ENCODE measurements at regions not wholly inside any gene's neighbourhood (a gene's known extent, or its start where the extent isn't known, plus 50 kb on each side); places are given as distances from the start of the nearest gene placed in this dataset.
"Not testable (repeated sequence)": the region's sequence is repeated elsewhere in the genome, so short reads cannot be mapped to it uniquely, and the experiment has no call there.

DNA sequence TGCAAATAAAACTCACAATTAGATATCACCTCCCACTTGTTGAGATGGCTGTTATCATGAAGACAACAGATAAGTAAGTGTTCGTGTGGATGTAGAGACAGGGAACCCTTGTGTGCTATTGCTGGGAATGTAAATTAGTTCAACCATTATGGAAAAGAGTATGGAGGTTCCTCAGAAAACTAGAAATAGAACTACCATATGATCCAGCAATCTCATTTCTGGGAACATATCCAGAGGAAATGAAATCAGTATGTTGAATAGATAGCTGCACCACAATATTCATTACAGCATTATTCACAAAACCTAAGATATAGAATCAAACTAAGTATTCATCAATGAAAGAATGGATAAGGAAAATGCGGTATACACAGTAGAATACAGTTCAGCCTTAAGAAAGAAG, 418.7 kb upstream of the CNTN6 start:
- DNase-seq: no peak

DNA sequence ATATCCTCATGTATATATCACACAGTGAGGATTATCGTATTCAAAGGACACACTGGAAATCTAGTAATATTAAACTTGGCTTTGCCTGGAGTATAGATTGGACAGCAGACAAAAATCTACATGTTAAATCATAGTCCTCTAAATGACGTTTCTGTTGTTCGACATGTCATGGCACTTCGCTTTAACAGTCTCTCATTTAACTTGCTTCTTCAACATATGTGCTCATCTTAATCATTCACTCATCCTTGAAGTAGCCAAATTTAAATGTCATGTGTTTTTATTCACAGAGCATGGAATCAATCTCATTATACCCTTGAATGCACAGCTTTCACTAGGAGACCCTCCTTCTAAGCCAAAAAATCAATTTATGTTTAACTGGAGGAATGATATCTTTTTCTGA, 417.0 kb upstream of the CNTN6 start:
- no peak for DNase-seq

DNA sequence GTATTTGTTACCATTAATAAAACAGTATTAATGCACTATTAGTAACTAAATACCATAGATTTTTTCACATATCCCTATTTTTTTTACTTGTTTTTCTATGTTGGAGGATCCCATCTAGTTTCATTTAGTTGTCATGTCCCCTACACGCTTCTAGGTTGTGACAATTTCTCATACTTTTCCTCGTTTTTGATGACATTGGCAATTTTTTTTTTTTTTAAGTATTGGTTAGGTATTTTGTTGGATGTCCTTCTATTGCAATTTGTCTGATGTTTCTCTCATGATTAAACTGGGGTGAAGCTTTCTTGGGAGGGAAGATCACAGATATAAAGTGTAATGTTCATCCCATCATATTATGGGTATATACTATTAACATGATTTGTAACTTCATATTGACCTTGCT, 409.1 kb upstream of the CNTN6 start:
- no peak for DNase-seq

DNA sequence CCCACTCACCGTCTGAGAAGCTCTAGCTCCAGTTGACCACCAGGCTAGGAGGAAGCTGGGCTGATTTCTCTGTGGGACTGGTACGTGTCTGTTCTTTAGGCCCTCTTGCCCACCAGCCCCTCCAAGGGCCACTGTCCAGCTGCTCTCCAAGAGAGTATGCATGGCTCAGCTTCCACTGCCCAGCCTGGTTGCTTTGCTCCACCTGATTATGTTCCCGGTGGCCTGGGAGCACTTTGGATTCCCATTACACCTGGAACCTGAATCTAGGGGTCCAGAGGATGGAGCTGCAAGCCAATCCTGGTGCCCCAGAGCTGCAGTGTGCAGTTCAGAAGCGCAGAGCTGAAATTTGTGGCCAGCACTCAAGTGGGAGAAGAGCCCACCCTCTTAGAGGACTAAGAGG, 402.1 kb upstream of the CNTN6 start:
- no peak for DNase-seq

DNA sequence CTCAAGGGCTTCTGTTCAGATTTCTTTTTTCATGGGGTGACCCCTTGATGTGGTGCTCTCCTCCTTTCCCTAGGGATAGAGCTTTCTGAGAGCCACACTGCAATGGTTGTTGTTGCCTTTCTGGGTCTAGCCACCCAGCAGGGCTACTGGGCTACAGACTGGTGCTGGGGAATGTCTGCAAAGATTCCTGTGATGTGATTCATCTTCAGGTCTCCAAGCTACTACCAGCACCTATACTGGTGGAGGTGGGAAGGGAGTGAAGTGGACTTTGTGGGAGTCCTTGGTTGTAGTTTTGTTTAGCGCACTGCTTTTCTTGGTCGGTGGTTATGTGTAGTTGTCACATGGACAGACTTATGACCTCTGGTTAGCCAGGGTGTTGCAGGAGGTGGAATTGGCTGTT, 392.3 kb upstream of the CNTN6 start:
- no peak for DNase-seq

DNA sequence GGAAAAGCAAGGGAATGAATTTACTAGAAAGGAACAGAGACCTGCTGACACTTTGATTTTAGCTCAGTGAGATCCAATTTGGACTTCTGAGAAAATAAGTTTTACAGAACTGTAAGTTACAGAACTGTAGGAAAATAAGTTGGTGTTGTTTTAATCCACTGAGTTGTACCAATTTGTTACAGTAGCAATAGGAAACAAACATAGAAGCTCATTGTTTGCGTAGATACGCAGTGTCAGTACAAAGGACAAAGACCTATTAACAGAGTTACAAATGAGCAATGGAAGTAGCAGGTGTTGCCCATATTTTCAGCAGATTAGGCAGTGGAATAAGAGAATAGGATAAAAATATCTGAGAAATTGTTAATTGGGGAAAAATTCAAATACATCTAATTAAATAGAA, 385.8 kb upstream of the CNTN6 start:
- DNase-seq: no peak

DNA sequence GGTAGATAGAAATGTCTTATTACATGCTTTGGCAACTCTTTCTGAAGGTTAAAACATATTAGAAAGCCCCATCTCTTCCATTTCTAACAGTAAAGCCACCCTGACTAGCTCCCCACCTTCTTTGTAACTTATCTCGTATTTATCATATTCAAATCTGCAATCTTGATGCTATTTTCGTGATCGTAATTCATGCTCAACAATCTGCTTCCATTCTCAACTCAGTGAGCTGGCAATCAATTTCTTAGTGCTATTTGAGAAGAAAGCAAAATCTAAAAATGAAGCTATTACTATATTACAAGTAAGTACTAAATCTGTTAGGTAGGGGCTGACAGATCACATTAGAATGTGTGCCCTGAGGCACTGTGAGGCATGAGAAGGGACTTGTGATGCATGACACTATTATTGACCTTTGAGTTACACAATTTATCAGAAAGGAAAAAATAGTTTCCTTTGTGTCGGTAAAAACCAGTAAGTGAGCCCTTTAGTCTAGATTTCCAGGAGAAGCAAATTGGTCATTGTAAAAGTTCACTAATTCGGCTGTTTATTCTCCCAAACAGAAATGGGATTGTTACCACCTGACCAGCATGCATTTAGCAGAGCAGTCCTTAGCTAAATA, 379.7 kb upstream of the CNTN6 start:
- DNase-seq: no peak

DNA sequence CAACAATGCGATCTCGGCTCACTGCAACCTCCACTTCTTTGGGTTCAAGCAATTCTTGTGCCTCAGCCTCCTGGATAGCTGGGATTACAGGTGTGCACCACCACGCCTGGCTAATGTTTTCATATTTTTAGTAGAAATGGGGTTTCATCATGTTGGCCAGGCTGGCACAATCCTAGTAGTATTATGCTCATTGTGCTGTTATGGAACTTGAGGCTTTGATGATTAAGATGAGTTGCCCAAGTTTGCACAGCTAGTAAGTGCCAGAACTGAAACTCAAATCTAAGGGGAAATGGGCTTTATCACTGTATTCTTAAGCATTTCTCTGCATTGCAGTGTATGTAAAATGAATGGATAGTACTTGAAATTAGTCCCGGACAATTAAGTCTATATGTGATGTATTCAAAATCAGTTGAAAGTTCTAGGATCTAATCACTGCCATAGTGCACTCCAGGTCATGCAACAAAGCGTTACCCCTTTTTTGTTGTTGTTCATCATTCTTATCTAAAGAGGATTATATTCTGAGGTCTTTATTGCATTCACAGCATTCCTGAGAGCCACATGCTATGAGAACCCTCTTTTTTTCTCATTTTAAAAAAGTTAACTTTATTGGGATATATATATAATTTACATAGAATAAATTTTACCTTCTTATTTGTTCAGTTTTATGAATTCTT, 378.7 kb upstream of the CNTN6 start:
- DNase-seq: no peak

DNA sequence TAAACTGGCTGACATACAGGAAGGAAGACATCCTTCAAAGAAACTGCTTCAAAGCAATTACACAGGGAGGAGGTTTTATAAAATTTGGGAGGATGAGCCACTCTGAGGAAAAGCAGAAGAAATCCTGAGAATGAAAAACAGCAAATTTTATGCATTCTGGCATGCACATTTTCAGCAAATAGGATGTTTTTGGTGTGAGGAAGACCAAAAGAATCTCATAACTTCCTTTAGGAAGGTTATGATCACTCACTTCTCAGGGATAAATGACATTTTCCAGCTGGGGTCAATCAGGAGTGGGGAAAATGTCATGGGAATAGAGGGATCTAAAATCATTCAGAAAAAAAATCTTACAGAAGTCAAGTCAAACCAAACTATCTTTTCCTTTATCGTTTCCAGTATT, 371.7 kb upstream of the CNTN6 start:
- no peak for DNase-seq

DNA sequence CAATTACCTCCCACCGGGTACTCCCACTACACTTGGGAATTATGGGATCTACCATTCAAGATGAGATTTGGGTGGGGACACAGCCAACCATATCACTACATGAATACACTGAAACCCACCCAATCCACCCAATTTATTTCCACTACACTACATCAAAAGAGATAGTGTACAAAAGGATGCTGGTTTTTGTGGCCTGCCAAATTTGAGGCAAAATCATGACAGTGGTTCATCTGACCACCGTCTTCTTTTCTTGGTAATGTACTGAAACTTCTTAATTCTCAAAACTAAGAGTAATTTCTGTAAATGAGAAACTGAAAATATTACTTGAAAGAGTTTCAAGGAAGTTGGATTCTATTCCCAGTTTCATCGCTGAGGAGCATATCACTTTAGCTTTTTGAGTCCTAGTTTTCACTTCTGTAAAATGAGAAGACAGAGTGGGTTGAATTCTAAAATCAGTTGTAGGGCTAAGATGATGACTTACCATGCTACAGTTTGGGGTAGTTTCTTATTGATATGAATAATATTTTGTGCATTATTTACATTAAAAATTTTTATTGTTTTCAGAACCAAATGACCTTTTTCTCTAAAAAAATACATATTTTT, 360.4 kb upstream of the CNTN6 start:
- DNase-seq: no peak

DNA sequence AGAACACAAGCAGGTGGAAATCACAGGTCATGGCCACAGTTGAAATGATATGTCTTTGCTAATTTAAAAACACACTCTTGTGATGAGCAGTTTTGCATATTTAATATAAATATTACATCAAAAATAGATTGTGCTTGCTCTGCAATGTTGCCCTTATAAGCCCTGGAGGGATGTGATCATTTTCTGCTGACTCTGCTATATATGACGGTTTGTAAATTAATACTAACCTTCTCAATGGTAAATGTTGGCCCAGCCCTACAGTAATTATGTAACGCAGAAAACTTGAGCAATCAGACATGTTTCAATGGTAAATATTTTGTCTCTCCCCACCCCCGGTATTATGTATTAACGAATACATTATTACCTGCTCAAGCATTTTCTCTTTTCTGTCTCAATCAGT, 359.5 kb upstream of the CNTN6 start:
- no peak for DNase-seq

DNA sequence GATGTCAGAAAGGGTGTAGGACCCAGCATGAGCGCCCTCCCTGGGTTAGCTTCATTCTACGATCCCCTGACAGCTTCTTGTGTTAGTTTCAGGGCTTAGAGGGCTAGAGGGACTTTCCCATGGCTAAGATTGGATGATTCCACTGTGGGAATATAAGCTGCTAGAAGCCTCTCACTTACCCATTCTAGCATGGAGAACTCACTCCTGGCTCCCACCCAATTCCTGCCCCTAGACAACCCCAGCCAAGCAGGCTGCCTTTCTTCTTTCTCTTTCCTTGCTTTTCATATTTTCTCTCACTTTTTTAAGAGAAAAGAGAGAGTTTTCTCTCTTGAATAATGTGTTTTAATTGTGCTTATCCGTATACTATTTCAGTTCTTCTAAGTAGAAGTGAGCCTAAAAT, 335.1 kb upstream of the CNTN6 start:
- no peak for DNase-seq

DNA sequence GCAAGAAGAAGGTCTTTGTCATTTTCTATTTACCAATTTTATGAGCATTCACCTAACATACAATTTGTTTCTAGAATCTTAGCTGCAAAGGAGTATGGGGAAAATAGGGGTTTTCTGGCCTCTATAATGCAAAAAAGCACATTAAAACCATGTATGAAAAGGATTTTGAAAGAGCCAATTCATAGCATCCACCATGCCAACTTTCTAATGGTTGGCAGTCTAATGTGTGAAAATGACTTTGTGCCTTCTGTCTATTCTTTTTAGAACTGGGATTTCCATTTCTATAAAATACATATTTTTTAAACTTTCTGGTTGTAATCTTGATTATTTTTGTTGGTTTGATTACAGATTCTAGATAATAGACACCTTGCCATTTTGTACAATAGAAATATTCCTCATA, 333.7 kb upstream of the CNTN6 start:
- DNase-seq: no peak

DNA sequence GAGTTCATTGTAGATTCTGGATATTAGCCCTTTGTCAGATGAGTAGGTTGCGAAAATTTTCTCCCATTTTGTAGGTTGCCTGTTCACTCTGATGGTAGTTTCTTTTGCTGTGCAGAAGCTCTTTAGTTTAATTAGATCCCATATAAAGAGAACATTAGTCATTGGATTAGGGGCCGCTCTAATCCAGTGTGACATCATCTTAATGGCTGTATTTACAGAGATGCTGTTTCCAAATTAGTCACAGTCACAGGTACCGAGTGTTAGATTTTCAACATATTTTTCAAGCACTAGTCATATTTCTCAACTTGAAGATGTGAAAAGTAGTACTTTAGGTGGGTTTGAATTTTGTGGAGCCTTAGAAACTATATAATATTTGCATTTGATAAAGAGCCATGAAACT, 319.4 kb upstream of the CNTN6 start:
- not testable (repeated sequence) for DNase-seq

DNA sequence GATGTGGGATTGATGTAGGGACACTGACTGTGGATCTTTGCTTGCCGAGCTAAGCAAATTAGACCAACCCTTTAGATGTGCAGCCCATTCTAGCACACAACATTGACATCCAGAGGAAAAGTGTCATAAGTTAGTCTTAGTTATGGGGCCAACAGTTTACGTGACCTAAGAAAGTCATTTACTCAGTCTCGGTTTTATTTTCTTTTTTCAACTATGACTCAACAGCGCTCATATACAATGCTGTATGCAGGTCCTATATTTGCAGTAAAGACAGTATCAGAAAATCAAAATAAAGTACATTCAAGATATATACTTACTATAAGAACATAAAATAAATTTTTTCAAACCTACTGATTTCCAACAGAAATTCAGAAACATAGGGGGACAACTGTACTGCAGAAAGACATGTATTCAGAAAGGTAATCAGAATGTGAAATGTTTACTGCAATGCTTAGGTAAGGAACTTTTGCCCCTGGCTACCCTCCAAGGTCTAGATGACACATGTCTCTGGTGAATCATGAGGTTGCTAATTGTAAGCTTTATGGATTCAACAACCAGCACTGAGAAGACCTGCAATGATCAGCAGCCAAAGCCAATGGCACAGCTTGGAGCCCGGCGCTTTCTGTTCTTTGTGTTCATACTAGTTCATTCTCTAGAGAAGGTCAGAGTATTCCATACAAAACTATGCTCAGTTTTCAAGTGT, 317.5 kb upstream of the CNTN6 start:
- DNase-seq: no peak

DNA sequence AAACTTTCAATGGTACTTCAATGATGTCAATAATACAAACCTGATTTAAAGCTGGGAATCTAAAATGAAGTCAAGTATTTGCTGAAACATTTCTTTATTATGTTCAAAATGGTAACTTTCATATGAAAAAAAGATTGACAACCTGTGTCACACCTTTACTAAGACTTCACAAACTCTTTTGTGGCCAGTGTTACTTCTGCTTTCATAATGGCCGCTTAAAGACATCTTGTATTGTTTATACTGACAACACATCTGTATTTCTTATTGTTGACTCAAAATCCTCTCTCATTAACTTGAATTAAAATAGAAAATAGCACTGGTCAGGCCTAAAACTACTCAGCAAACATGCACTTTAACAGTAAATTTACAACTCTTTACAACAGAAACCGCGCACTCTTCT, 312.3 kb upstream of the CNTN6 start:
- no peak for DNase-seq

DNA sequence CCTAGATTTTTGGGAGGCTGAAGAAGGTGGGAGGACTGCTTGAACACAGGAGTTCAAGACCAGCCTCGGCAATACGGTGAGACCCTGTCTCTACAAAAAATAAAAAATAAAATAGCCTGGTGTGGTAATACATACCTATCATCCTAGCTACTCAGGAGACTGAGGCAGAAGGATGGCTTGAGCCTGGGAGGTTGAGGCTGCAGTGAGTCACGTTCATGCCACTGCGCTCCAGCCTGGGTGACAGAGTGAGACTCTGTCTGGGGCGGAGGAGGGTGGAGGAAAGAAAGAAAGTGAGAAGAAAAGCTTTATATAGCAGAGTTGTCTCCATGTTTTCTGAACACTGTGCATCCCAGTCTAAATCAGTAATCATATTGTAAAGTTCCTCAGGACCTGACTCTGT, 301.4 kb upstream of the CNTN6 start:
- DNase-seq: no peak

DNA sequence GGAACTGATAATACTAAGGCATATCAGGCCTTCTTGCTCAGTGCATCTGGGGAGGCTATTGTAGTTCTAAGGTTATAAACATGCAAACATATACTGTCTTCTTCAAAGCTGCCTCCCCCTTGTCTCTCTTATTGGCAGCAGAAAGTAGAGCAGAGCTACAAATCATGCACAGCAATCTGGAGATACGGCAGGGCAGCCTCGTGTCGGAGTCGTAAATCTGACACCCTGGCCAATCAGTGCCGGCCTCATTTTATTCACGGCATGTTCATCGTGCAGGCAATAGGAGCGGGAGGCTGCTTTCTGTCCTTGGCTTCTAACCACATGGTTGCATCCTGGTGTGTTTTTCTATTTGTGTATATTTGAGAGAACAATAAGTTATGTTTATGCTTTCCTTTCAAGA, 300.2 kb upstream of the CNTN6 start:
- DNase-seq: no peak

DNA sequence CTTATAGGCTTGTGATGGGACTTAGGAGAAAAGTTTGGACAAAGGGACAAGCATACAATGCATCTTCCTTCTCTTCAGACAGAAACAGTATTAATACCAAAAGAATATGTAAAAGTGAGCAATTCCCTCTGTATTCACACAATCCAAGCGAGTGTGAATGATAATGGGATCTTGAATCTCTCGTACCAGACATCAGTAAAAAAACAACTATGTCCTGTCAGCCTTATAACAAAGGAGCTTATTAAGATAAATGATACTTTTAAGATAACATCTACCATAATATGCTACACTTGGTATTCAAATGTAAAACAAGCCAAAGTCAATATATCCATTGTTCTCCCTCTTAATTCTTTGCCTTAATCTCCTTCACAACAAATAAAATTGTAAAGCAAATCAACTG, 288.6 kb upstream of the CNTN6 start:
- DNase-seq: no peak

DNA sequence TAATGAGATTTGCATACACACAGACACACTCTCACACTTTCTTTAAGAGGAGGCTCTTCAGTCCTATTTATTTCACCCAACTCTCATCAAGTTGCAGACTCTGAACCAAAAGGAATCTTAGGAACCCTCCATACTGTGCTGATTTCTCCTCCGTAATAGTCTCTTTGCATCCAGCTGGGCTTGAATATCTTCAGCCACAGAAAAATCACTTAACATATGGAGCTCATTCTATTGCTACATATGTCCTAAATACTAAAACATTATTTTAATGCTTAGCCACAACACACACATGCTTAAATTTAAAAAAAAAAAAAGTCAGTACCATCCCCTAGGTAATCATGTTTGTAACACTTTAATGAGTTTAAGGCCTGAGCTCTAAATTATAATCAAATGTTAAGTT, 287.5 kb upstream of the CNTN6 start:
- DNase-seq: no peak

DNA sequence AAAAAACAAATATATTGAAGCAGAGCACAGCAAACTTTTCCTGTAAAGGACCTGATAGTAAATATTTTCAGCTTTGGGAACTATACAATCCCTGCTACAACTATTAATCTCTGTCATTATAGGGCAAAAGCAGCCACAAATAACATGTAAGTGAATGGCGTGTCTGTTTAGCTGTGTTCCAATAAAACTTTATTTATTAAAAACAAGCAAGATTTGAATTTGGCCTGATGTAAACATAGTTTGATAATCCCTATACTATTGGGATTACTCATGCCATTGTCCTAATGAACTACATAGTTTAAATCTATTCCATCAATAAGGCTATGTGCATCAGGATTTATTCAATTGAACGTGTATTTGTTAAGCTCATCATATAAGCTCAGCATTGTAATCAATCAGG, 286.8 kb upstream of the CNTN6 start:
- no peak for DNase-seq

DNA sequence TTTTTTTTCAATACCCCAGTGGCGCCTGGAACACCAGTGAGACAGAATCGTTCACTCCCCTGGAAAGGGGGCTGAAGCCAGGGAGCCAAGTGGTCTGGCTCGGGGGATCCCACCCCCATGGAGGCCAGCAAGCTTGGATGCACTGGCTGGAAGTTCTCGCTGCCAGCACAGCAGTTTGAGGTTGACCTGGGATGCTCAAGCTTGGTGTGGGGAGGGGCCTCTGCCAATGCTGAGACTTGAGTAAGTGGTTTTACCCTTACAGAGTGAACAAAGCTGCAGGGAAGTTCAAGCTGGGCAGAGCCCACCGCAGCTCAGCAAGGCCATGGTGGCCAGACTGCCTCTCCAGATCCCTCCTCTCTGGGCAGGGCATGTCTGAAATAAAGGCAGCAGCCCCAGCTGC, 276.2 kb upstream of the CNTN6 start:
- no peak for DNase-seq

DNA sequence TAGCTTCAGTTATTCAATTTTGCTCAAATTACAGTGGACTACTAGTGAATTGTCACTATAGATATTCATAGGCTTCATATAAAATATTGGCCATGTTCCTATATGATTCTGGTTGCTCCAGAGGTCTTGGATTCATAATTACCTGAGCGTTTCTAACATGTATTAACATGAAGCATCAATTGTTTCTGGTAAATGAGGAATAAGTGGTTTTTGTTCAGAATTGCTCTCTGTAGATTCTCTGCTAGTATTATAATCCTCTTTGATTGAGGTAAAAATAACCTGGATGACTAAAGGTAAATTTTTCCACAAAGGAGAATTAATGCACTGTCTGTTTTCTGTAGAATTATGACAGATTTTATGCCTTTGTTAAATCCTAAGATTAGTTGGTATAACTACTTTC, 258.1 kb upstream of the CNTN6 start:
- no peak for DNase-seq

DNA sequence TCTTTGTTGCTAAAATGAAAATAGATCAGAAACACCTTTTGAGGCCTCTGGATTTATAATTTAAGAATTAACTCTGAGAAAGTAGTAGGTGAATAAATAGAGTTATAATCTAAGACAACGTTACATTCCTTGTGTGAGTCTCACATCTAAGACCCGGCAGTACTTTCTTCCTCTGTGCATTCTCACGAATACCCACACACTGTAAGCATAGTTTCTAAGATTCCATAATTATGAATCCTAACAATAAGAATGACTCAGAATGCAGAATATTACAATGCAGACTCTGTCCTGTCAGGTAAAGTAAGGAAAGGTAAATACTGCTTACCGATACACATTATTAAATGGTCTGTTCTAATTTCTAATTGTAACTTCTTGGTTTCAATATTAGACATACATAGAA, 257.7 kb upstream of the CNTN6 start:
- no peak for DNase-seq
